ENCODE measurements at regions not wholly inside any gene's neighbourhood (a gene's known extent, or its start where the extent isn't known, plus 50 kb on each side); places are given as distances from the start of the nearest gene placed in this dataset.
"Not testable (repeated sequence)": the region's sequence is repeated elsewhere in the genome, so short reads cannot be mapped to it uniquely, and the experiment has no call there.

GRCh38 chr17:64736804-64737492 is 74.8 kb upstream of the SMURF2 start:
- H3K27ac ChIP-seq (ENCODE audit: low read depth, low read length, poor library complexity, severe bottlenecking), result no peak overlapping the region
- intact Hi-C loops (cut with micrococcal nuclease; ENCODE audit: unreplicated experiment), result loop anchor here (10.0 kb wide), 1 partner anchor 312 kb away; no protein-coding TSS in a partner anchor
- no peaks in the 10 kb centered on the region for H3K36me3 ChIP-seq (ENCODE audit: insufficient read depth, low read length)
- TF ChIP-seq CTCF (conservative IDR thresholded peaks at IDR 0.05; ENCODE audit: low read length) (peak; percentile 82), EZH2phosphoT487 (IDR thresholded peaks at IDR 0.05; ENCODE audit: borderline replicate concordance, low read depth, low read length) (no peak)
- H3K4me2 ChIP-seq (ENCODE audit: low read length), result no peak overlapping the region
- ChIA-PET POLR2A (interaction anchor here (0.6 to 0.7 kb wide), 5 partner anchors 11 to 667 kb away, joined by 3 to 9 read pairs (median 5); no protein-coding TSS in a partner anchor), CTCF (ENCODE audit: unreplicated experiment) (no interaction called here)
- H3K9me2 ChIP-seq (ENCODE audit: insufficient read depth, low read length), result no peaks in the 10 kb centered on the region
- H4K20me1 ChIP-seq (ENCODE audit: insufficient read depth, low read length), result no peaks in the 10 kb centered on the region
- H3K4me1 ChIP-seq (ENCODE audit: insufficient read depth, low read length, poor library complexity, severe bottlenecking), result peaks cover 9% of the 10 kb centered on the region
- no peak overlapping the region for H3K4me3 ChIP-seq (ENCODE audit: low read depth, low read length, poor library complexity, severe bottlenecking)
- H2AFZ ChIP-seq (ENCODE audit: low read length), result no peak overlapping the region
- H3K79me2 ChIP-seq (ENCODE audit: insufficient read depth, low read depth, low read length), result no peaks in the 10 kb centered on the region
- H3K9me3 ChIP-seq (ENCODE audit: low read length), result no peaks in the 10 kb centered on the region
- BruUV-seq (replicated peaks), result no TSS peak
- DNase-seq (ENCODE audit: low spot score), result peak; percentile 38

GRCh38 chr17:64732336-64733006 is 70.4 kb upstream of the SMURF2 start:
- TF ChIP-seq EZH2phosphoT487 (IDR thresholded peaks at IDR 0.05; ENCODE audit: borderline replicate concordance, low read depth, low read length), result no peak
- no peak for TF ChIP-seq CTCF (conservative IDR thresholded peaks at IDR 0.05; ENCODE audit: low read length)
- Histone ChIP-seq H3K9me2 (ENCODE audit: insufficient read depth, low read length) (no peaks in the 10 kb centered on the region), H3K4me2 (ENCODE audit: low read length) (no peak overlapping the region), H3K4me3 (ENCODE audit: low read depth, low read length, poor library complexity, severe bottlenecking) (no peak overlapping the region), H3K4me1 (ENCODE audit: insufficient read depth, low read length, poor library complexity, severe bottlenecking) (no peaks in the 10 kb centered on the region), H2AFZ (ENCODE audit: low read length) (no peak overlapping the region), H3K79me2 (ENCODE audit: insufficient read depth, low read depth, low read length) (no peaks in the 10 kb centered on the region), H3K27ac (ENCODE audit: low read depth, low read length, poor library complexity, severe bottlenecking) (no peak overlapping the region), H3K36me3 (ENCODE audit: insufficient read depth, low read length) (no peaks in the 10 kb centered on the region), H3K9me3 (ENCODE audit: low read length) (no peaks in the 10 kb centered on the region), H4K20me1 (ENCODE audit: insufficient read depth, low read length) (no peaks in the 10 kb centered on the region)
- BruUV-seq (replicated peaks), result no TSS peak
- ChIA-PET CTCF (ENCODE audit: unreplicated experiment) (no interaction called here), POLR2A (no interaction called here)
- no peak for DNase-seq (ENCODE audit: low spot score)
- intact Hi-C loops (cut with micrococcal nuclease; ENCODE audit: unreplicated experiment), result loop anchor here (10.0 kb wide), 1 partner anchor 308 kb away; no protein-coding TSS in a partner anchor

GRCh38 chr17:64730023-64730422 is 67.9 kb upstream of the SMURF2 start:
- H2AFZ ChIP-seq (ENCODE audit: low read length); H4K20me1 ChIP-seq (ENCODE audit: insufficient read depth, low read length); H3K4me3 ChIP-seq (ENCODE audit: low read depth, low read length, poor library complexity, severe bottlenecking); POLR2A ChIA-PET; H3K9me3 ChIP-seq (ENCODE audit: low read length); H3K27ac ChIP-seq (ENCODE audit: low read depth, low read length, poor library complexity, severe bottlenecking); H3K36me3 ChIP-seq (ENCODE audit: insufficient read depth, low read length); H3K79me2 ChIP-seq (ENCODE audit: insufficient read depth, low read depth, low read length); H3K4me1 ChIP-seq (ENCODE audit: insufficient read depth, low read length, poor library complexity, severe bottlenecking); H3K9me2 ChIP-seq (ENCODE audit: insufficient read depth, low read length); DNase-seq (ENCODE audit: low spot score); CTCF ChIA-PET (ENCODE audit: unreplicated experiment); H3K4me2 ChIP-seq (ENCODE audit: low read length); BruUV-seq (replicated peaks): not testable (repeated sequence)
- intact Hi-C loops (cut with micrococcal nuclease; ENCODE audit: unreplicated experiment), result loop anchor here (10.0 kb wide), 1 partner anchor 305 kb away; no protein-coding TSS in a partner anchor
